ENCODE measurements at regions not wholly inside any gene's neighbourhood (a gene's known extent, or its start where the extent isn't known, plus 50 kb on each side); places are given as distances from the start of the nearest gene placed in this dataset.
"Not testable (repeated sequence)": the region's sequence is repeated elsewhere in the genome, so short reads cannot be mapped to it uniquely, and the experiment has no call there.

DNA sequence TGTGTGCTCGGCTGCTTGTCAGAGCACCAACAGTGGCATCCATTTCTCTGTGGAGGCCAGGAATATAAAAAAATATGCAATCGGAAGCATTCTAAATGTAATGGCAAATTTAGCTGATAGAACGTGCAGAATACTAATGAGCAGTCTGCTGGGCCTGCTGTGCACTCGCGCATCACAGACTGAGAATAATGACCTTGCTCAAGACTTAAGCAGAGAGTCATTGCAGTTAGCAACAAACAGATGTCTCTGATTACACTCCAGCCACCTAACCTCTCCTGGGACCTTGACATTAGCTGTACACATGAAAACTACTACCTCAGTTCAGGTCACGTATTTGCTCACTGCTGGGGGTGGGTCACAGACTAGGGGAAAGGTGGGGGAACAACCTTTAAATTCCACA, 269.2 kb upstream of the DAAM1 start:
- H3K27ac ChIP-seq (ENCODE audit: low read length), result peak overlapping the region; percentile 64
- no peaks in the 10 kb centered on the region for H3K36me3 ChIP-seq (ENCODE audit: insufficient read depth, low read length)
- H3K79me2 ChIP-seq (replicated peaks; ENCODE audit: insufficient read depth, low read length), result no peaks in the 10 kb centered on the region
- no peak for TF ChIP-seq SMC3 (conservative IDR thresholded peaks at IDR 0.05; ENCODE audit: poor library complexity)
- TF ChIP-seq TAF1 (IDR thresholded peaks at IDR 0.05; ENCODE audit: low read depth), result no peak
- no peak for TF ChIP-seq RAD21 (conservative IDR thresholded peaks at IDR 0.05)
- peak; percentile 27 for TF ChIP-seq EP300 (conservative IDR thresholded peaks at IDR 0.05; ENCODE audit: poor library complexity, severe bottlenecking)
- TF ChIP-seq POLR2AphosphoS5 (IDR thresholded peaks at IDR 0.05), result peak; percentile 7
- no peak overlapping the region for H2AFZ ChIP-seq (ENCODE audit: low read depth, low read length)
- peak overlapping the region; percentile 33 for H3K4me2 ChIP-seq (ENCODE audit: low read length)
- no peaks in the 10 kb centered on the region for H3K9me3 ChIP-seq (ENCODE audit: low read length)
- peak overlapping the region; percentile 30 for H3K4me3 ChIP-seq (ENCODE audit: low read length)
- H3K9me2 ChIP-seq (ENCODE audit: insufficient read depth, low read length), result no peaks in the 10 kb centered on the region
- H3F3A ChIP-seq (ENCODE audit: insufficient read depth, low read length, poor library complexity, severe bottlenecking), result no peaks in the 10 kb centered on the region
- H3K9ac ChIP-seq (ENCODE audit: low read length), result no peak overlapping the region
- H3K27me3 ChIP-seq (ENCODE audit: insufficient read depth, low read depth, low read length), result no peaks in the 10 kb centered on the region
- no peaks in the 10 kb centered on the region for H4K20me1 ChIP-seq (ENCODE audit: insufficient read depth)

DNA sequence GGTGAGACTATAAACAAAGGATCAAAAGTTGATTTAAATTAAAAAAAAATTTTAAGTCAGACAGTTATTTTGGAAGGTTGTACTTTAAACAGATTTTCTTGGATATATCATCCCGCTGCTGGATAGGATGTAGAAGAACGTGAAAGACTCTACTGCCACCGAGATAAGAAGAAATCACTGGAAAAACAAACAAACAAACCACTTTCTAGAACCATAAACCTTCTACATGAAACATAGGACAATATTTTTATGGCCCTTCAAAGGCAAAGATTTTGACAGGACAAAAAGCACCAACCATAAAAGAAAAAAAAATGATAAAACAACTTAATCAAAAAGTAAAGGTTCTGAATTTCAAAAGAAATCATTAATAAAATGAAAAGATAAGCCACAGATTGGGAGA, 268.2 kb upstream of the DAAM1 start:
- H4K20me1 ChIP-seq (ENCODE audit: insufficient read depth), result no peaks in the 10 kb centered on the region
- no peak overlapping the region for H3K27ac ChIP-seq (ENCODE audit: low read length)
- H3K4me3 ChIP-seq (ENCODE audit: low read length), result no peak overlapping the region
- H2AFZ ChIP-seq (ENCODE audit: low read depth, low read length), result no peak overlapping the region
- H3F3A ChIP-seq (ENCODE audit: insufficient read depth, low read length, poor library complexity, severe bottlenecking), result no peaks in the 10 kb centered on the region
- no peaks in the 10 kb centered on the region for H3K79me2 ChIP-seq (replicated peaks; ENCODE audit: insufficient read depth, low read length)
- H3K27me3 ChIP-seq (ENCODE audit: insufficient read depth, low read depth, low read length), result no peaks in the 10 kb centered on the region
- H3K9ac ChIP-seq (ENCODE audit: low read length), result no peak overlapping the region
- TF ChIP-seq SMC3 (conservative IDR thresholded peaks at IDR 0.05; ENCODE audit: poor library complexity) (no peak), TAF1 (IDR thresholded peaks at IDR 0.05; ENCODE audit: low read depth) (no peak), RAD21 (conservative IDR thresholded peaks at IDR 0.05) (no peak), EP300 (conservative IDR thresholded peaks at IDR 0.05; ENCODE audit: poor library complexity, severe bottlenecking) (no peak), POLR2AphosphoS5 (IDR thresholded peaks at IDR 0.05) (no peak), MXI1 (conservative IDR thresholded peaks at IDR 0.05; ENCODE audit: poor library complexity, severe bottlenecking) (no peak), EZH2 (IDR thresholded peaks at IDR 0.05; ENCODE audit: borderline replicate concordance, insufficient read depth, low read length, poor library complexity, severe bottlenecking) (no peak)
- TF ChIP-seq, protein P1, sequence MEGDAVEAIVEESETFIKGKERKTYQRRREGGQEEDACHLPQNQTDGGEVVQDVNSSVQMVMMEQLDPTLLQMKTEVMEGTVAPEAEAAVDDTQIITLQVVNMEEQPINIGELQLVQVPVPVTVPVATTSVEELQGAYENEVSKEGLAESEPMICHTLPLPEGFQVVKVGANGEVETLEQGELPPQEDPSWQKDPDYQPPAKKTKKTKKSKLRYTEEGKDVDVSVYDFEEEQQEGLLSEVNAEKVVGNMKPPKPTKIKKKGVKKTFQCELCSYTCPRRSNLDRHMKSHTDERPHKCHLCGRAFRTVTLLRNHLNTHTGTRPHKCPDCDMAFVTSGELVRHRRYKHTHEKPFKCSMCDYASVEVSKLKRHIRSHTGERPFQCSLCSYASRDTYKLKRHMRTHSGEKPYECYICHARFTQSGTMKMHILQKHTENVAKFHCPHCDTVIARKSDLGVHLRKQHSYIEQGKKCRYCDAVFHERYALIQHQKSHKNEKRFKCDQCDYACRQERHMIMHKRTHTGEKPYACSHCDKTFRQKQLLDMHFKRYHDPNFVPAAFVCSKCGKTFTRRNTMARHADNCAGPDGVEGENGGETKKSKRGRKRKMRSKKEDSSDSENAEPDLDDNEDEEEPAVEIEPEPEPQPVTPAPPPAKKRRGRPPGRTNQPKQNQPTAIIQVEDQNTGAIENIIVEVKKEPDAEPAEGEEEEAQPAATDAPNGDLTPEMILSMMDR (IDR thresholded peaks at IDR 0.05; ENCODE audit: poor library complexity, severe bottlenecking), result no peak
- TF ChIP-seq, protein P2, sequence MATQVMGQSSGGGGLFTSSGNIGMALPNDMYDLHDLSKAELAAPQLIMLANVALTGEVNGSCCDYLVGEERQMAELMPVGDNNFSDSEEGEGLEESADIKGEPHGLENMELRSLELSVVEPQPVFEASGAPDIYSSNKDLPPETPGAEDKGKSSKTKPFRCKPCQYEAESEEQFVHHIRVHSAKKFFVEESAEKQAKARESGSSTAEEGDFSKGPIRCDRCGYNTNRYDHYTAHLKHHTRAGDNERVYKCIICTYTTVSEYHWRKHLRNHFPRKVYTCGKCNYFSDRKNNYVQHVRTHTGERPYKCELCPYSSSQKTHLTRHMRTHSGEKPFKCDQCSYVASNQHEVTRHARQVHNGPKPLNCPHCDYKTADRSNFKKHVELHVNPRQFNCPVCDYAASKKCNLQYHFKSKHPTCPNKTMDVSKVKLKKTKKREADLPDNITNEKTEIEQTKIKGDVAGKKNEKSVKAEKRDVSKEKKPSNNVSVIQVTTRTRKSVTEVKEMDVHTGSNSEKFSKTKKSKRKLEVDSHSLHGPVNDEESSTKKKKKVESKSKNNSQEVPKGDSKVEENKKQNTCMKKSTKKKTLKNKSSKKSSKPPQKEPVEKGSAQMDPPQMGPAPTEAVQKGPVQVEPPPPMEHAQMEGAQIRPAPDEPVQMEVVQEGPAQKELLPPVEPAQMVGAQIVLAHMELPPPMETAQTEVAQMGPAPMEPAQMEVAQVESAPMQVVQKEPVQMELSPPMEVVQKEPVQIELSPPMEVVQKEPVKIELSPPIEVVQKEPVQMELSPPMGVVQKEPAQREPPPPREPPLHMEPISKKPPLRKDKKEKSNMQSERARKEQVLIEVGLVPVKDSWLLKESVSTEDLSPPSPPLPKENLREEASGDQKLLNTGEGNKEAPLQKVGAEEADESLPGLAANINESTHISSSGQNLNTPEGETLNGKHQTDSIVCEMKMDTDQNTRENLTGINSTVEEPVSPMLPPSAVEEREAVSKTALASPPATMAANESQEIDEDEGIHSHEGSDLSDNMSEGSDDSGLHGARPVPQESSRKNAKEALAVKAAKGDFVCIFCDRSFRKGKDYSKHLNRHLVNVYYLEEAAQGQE (IDR thresholded peaks at IDR 0.05; ENCODE audit: borderline replicate concordance), result no peak
- H3K36me3 ChIP-seq (ENCODE audit: insufficient read depth, low read length), result no peaks in the 10 kb centered on the region
- no peak overlapping the region for H3K4me2 ChIP-seq (ENCODE audit: low read length)
- no peaks in the 10 kb centered on the region for H3K9me3 ChIP-seq (ENCODE audit: low read length)
- H3K9me2 ChIP-seq (ENCODE audit: insufficient read depth, low read length), result no peaks in the 10 kb centered on the region

DNA sequence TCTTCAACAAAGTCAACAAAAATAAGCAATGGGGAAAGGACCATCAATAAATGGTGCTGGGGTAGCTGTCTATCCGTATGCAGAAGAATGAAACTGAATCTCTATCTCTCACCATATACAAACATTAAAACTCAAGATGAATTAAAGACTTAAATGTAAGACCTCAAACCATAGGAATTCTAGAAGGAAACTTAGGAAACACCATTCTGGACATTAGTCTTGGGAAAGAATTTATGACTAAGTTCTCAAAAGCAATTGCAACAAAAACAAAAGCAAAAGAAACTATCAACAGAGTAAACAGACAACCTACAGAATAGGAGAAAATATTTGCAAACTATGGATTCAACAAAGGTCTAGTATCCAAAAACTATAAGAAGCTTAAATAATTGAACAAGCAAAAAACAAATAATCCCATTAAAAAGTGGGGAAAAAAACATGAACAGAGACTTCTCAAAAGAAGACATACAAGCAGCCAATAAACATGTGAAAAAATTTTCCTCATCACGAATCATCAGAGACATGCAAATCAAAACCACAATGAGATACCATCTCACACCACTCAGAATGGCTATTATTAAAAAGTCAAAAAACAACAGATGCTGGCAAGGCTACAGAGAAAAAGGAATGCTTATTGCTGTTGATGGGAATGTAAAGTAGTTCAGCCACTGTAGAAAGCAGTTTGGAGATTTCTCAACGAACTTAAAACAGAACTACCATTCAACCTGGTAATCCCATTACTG, 266.1 kb upstream of the DAAM1 start:
- not testable (repeated sequence) for H3K79me2 ChIP-seq (replicated peaks; ENCODE audit: insufficient read depth, low read length); H4K20me1 ChIP-seq (ENCODE audit: insufficient read depth); H3K4me3 ChIP-seq (ENCODE audit: low read length); H3K27ac ChIP-seq (ENCODE audit: low read length); H3F3A ChIP-seq (ENCODE audit: insufficient read depth, low read length, poor library complexity, severe bottlenecking); H2AFZ ChIP-seq (ENCODE audit: low read depth, low read length); H3K9ac ChIP-seq (ENCODE audit: low read length); H3K4me2 ChIP-seq (ENCODE audit: low read length); H3K9me2 ChIP-seq (ENCODE audit: insufficient read depth, low read length); H3K36me3 ChIP-seq (ENCODE audit: insufficient read depth, low read length); H3K27me3 ChIP-seq (ENCODE audit: insufficient read depth, low read depth, low read length); H3K9me3 ChIP-seq (ENCODE audit: low read length)
